ENCODE measurements at regions not wholly inside any gene's neighbourhood (a gene's known extent, or its start where the extent isn't known, plus 50 kb on each side); places are given as distances from the start of the nearest gene placed in this dataset.

- Histone ChIP-seq H2AFZ (no peak overlapping the region), H3K4me3 (no peak overlapping the region), H4K20me1 (replicated peaks; ENCODE audit: insufficient read depth) (no peaks in the 10 kb centered on the region), H3K27ac (ENCODE audit: low read depth) (no peak overlapping the region), H3F3A (replicated peaks; ENCODE audit: low read depth) (no peaks in the 10 kb centered on the region), H3K4me2 (no peak overlapping the region), H3K36me3 (ENCODE audit: insufficient read depth) (peaks cover 10% of the 10 kb centered on the region; the same call in 1 of the 2 replicates), H3K4me1 (ENCODE audit: insufficient read depth) (no peaks in the 10 kb centered on the region), H3K9me2 (ENCODE audit: insufficient read depth) (no peaks in the 10 kb centered on the region), H3K27me3 (ENCODE audit: insufficient read depth) (no peaks in the 10 kb centered on the region), H3K79me2 (replicated peaks; ENCODE audit: insufficient read depth) (no peaks in the 10 kb centered on the region)
- H3K4me3 Mint-ChIP-seq: no peak overlapping the region
- H3K36me3 Mint-ChIP-seq (ENCODE audit: low read depth): peaks cover 18% of the 10 kb centered on the region; the same call in 2 of the 3 replicates
- H3K4me1 Mint-ChIP-seq: no peaks in the 10 kb centered on the region
- DNase-seq (ENCODE audit: low spot score) (no peak), ATAC-seq (no peak)
- no peak overlapping the region for H3K27ac Mint-ChIP-seq
- no peaks in the 10 kb centered on the region for H3K27me3 Mint-ChIP-seq (ENCODE audit: insufficient read depth, low read depth, poor library complexity)
- peaks cover 20% of the 10 kb centered on the region for H3K9me3 Mint-ChIP-seq
- TF ChIP-seq JUNB (IDR thresholded peaks at IDR 0.05; ENCODE audit: unreplicated experiment) (no peak), REST (IDR thresholded peaks at IDR 0.05; ENCODE audit: unreplicated experiment) (no peak), POLR2AphosphoS5 (IDR thresholded peaks at IDR 0.05; ENCODE audit: low read depth) (no peak), ZNF331 (CRISPR knock-in tag; IDR thresholded peaks at IDR 0.05; ENCODE audit: low read depth) (no peak), ZNF462 (CRISPR knock-in tag; IDR thresholded peaks at IDR 0.05) (no peak), CREB1 (CRISPR knock-in tag; IDR thresholded peaks at IDR 0.05; ENCODE audit: low read depth) (no peak), ETS1 (IDR thresholded peaks at IDR 0.05) (no peak), EZH2phosphoT487 (IDR thresholded peaks at IDR 0.05; ENCODE audit: unreplicated experiment) (no peak), CTCF (conservative IDR thresholded peaks at IDR 0.05; ENCODE audit: low read depth in 2 of 2) (no peak), ZNF114 (CRISPR knock-in tag; IDR thresholded peaks at IDR 0.05) (no peak), STAT1 (IDR thresholded peaks at IDR 0.05; ENCODE audit: unreplicated experiment) (no peak), EZH2 (IDR thresholded peaks at IDR 0.05; ENCODE audit: low read depth, unreplicated experiment) (no peak), NANOG (IDR thresholded peaks at IDR 0.05; ENCODE audit: borderline replicate concordance) (no peak)
Observed at GRCh38 chr13:88434953-88435352, 763.8 kb downstream of the SLITRK5 start.

Data from GM23338 (cell line).